Endothelial cell of umbilical vein (primary cell): ENCODE measurements at regions not wholly inside any gene's neighbourhood (a gene's known extent, or its start where the extent isn't known, plus 50 kb on each side); places are given as distances from the start of the nearest gene placed in this dataset.

ENCODE experiments used
- BruUV-seq: library from RNA; stranded (reverse); fragments of 400-500 nt; replicated peaks from 2 replicates; lab custom pipeline; 2021; lab: Mats Ljungman, UMichigan
- CTCF ChIA-PET: fragments of 300-600, 350-600 bp; sonication (Branson Sonifier 250); formaldehyde crosslinking; loops from one replicate; lab custom pipeline; 2021; ENCODE audit warnings: antibody characterized with exemption, inconsistent platforms; lab: Charles Lee
- POLR2A ChIA-PET: fragments of 300-600, 350-600 bp; sonication (Branson Sonifier 250); formaldehyde crosslinking; loops from one replicate; lab custom pipeline; 2021; ENCODE audit warnings: antibody characterized with exemption, inconsistent platforms; lab: Charles Lee
- DNase-seq: peaks from one replicate; pipeline ENCODE4 v3.0.0-alpha.2; 2011; ENCODE audit warnings: low read depth, low spot score
- FAIRE-seq: peaks from 2 replicates; lab custom pipeline; 2011; peaks lifted over from hg19 to GRCh38; lab: Jason Lieb, UNC
- H2AFZ ChIP-seq: 2 replicates; pipeline ENCODE4 v1.6.0; 2012; ENCODE audit warnings: low read depth, low read length, control low read depth, inconsistent platforms
- H3K27ac ChIP-seq: 2 replicates; pipeline ENCODE4 v1.5.1; 2011; ENCODE audit warnings: low read depth, mild to moderate bottlenecking, control low read depth, low read length, moderate library complexity; ENCODE audit not compliant: insufficient read depth
- H3K27me3 ChIP-seq, 2 experiments: 2 replicates each; pipeline versions ENCODE4 v1.6.0 to v1.6.1; 2011; ENCODE audit warnings: low read length in 2 of 2, mixed read lengths in 1 of 2; ENCODE audit not compliant: control insufficient read depth in 2 of 2, insufficient read depth in 2 of 2
- H3K36me3 ChIP-seq, 2 experiments: 2 replicates in 1 of 2; 3 replicates in 1 of 2; pipeline ENCODE4 v1.5.1; 2011; ENCODE audit warnings: low read length in 2 of 2, mild to moderate bottlenecking in 1 of 2, moderate library complexity in 1 of 2; ENCODE audit not compliant: control insufficient read depth in 2 of 2, insufficient read depth in 2 of 2; ENCODE audit errors: extremely low read depth in 1 of 2
- H3K4me1 ChIP-seq: 3 replicates; pipeline ENCODE4 v1.5.1; 2011; ENCODE audit warnings: mild to moderate bottlenecking, low read length; ENCODE audit not compliant: control insufficient read depth, insufficient read depth; ENCODE audit errors: extremely low read depth
- H3K4me2 ChIP-seq: 2 replicates; pipeline ENCODE4 v1.6.1; 2011; ENCODE audit warnings: low read length, control low read depth, mixed read lengths; ENCODE audit not compliant: insufficient read depth
- H3K4me3 ChIP-seq, 3 experiments: fragments of 200-600 bp in 1 of 3; sonication (generic), shearing (Covaris generic) in 1 of 3; replicated peaks in 1 of 3; 2 replicates each; pipeline ENCODE4 v1.5.1; 2011 to 2016; ENCODE audit warnings: control low read depth in 3 of 3, low read length in 3 of 3, mild to moderate bottlenecking in 2 of 3, inconsistent platforms in 1 of 3, low read depth in 1 of 3, moderate library complexity in 1 of 3; ENCODE audit not compliant: insufficient read depth in 1 of 3
- H3K79me2 ChIP-seq: 2 replicates; pipeline ENCODE4 v1.6.0; 2012; ENCODE audit warnings: low read length, inconsistent platforms; ENCODE audit not compliant: control insufficient read depth, insufficient read depth
- H3K9ac ChIP-seq: replicated peaks from 2 replicates; pipeline ENCODE3; 2011; ENCODE audit warnings: low read length, control low read depth; ENCODE audit not compliant: insufficient read depth; ENCODE audit errors: extremely low read depth
- H3K9me1 ChIP-seq: replicated peaks from 3 replicates; pipeline ENCODE4 v1.6.0; 2011; ENCODE audit warnings: mild to moderate bottlenecking, low read length; ENCODE audit not compliant: control insufficient read depth, insufficient read depth; ENCODE audit errors: extremely low read depth
- H3K9me3 ChIP-seq: replicated peaks from 2 replicates; pipeline ENCODE4 v1.5.1; 2012; ENCODE audit warnings: low read length, inconsistent platforms; ENCODE audit not compliant: control insufficient read depth, insufficient read depth
- H4K20me1 ChIP-seq: replicated peaks from 2 replicates; pipeline ENCODE3; 2011; ENCODE audit warnings: mild to moderate bottlenecking, low read length; ENCODE audit not compliant: control insufficient read depth, insufficient read depth; ENCODE audit errors: extremely low read depth
- CTCF ChIP-seq, 2 donors: IDR thresholded peaks; 1 replicate in 1 of 2; 2 replicates in 1 of 2; pipeline ENCODE4 v1.5.1; 2011; ENCODE audit warnings: low read length in 2 of 2, mild to moderate bottlenecking in 2 of 2, moderate library complexity in 2 of 2, control low read depth in 1 of 2, inconsistent platforms in 1 of 2, low read depth in 1 of 2; ENCODE audit not compliant: insufficient read depth in 1 of 2; ENCODE audit errors: extremely low read depth in 1 of 2
- EZH2 ChIP-seq: IDR thresholded peaks from 2 replicates; pipeline ENCODE4 v1.6.1; 2012; ENCODE audit warnings: borderline replicate concordance, low read depth, mild to moderate bottlenecking, moderate library complexity, low read length, inconsistent platforms; ENCODE audit not compliant: severe bottlenecking
- FOS ChIP-seq: IDR thresholded peaks from 2 replicates; pipeline ENCODE4 v1.6.1; 2011; ENCODE audit warnings: mild to moderate bottlenecking, low read length, moderate library complexity, borderline replicate concordance; ENCODE audit not compliant: insufficient read depth
- GATA2 ChIP-seq: IDR thresholded peaks from 2 replicates; pipeline ENCODE4 v1.7.0; 2011; ENCODE audit warnings: low read depth, mild to moderate bottlenecking, moderate library complexity, mixed read lengths, low read length; ENCODE audit not compliant: insufficient read length, insufficient read depth
- JUN ChIP-seq: IDR thresholded peaks from 2 replicates; pipeline ENCODE4 v1.6.1; 2011; ENCODE audit warnings: borderline replicate concordance, low read depth; ENCODE audit not compliant: insufficient read length, insufficient read depth
- MAX ChIP-seq: IDR thresholded peaks from 2 replicates; pipeline ENCODE4 v1.6.1; 2011; ENCODE audit not compliant: insufficient read depth, insufficient read length
- MYC ChIP-seq: IDR thresholded peaks from one replicate; pipeline ENCODE4 v1.6.1; 2011; ENCODE audit warnings: mild to moderate bottlenecking, low read depth, low read length
- POLR2A ChIP-seq: IDR thresholded peaks from 2 replicates; pipeline ENCODE4 v1.6.1; 2012; ENCODE audit warnings: low read depth, mild to moderate bottlenecking, control low read depth, low read length
- POLR2AphosphoS5 ChIP-seq: IDR thresholded peaks from 2 replicates; pipeline ENCODE4 v1.6.1; 2012; ENCODE audit warnings: low read depth, mild to moderate bottlenecking, control low read depth, low read length, moderate library complexity; ENCODE audit not compliant: insufficient read depth
- dilution Hi-C: fragments of 300-500 bp; cut with MboI; formaldehyde crosslinking; loops from one replicate; pipeline ENCODE4 v1.15.0; 2019; ENCODE audit warnings: low sequenced_read_pairs; ENCODE audit not compliant: extremely low pct_ligation_motif_present
- intact Hi-C: fragments of 100-400 bp; cut with micrococcal nuclease; formaldehyde crosslinking; loops from one replicate; pipeline ENCODE4 v1.10.0; 2022

- no peak overlapping the region for H2AFZ ChIP-seq
- DNase-seq (no peak), FAIRE-seq (no peak)
- H3K9me3 ChIP-seq: no peaks in the 10 kb centered on the region
- no peaks in the 10 kb centered on the region for H3K79me2 ChIP-seq
- dilution Hi-C loops (no loop called here), intact Hi-C loops (no loop called here)
- ChIA-PET POLR2A (no interaction called here), CTCF (no interaction called here)
- H3K9me1 ChIP-seq: no peaks in the 10 kb centered on the region
- no peak overlapping the region for H3K4me3 ChIP-seq
- no peaks in the 10 kb centered on the region for H3K36me3 ChIP-seq
- H3K27ac ChIP-seq: no peak overlapping the region
- H3K4me2 ChIP-seq: no peak overlapping the region
- peaks cover 2 to 15% of the 10 kb centered on the region in 2 experiments for H3K27me3 ChIP-seq
- H3K9ac ChIP-seq: no peak overlapping the region
- H4K20me1 ChIP-seq: no peaks in the 10 kb centered on the region
- TF ChIP-seq MYC (no peak), CTCF (IDR thresholded peaks at IDR 0.05; ENCODE audit: extremely low read depth in 1 of 2, insufficient read depth in 1 of 2, low read depth in 1 of 2, low read length in 2 of 2) (no peak), MAX (no peak), GATA2 (no peak), POLR2A (no peak)
- no peaks in the 10 kb centered on the region for H3K4me1 ChIP-seq
- BruUV-seq: no TSS peak
Observed at GRCh38 chr4:38449506-38450174, 214.4 kb upstream of the KLF3 start.

- H2AFZ ChIP-seq: no peak overlapping the region
- no peak overlapping the region for H3K27ac ChIP-seq
- no peak overlapping the region for H3K9ac ChIP-seq
- H3K4me1 ChIP-seq: no peaks in the 10 kb centered on the region
- FAIRE-seq: no peak
- BruUV-seq: no TSS peak
- H3K9me1 ChIP-seq: no peaks in the 10 kb centered on the region
- no peaks in the 10 kb centered on the region for H3K79me2 ChIP-seq
- ChIA-PET CTCF (no interaction called here), POLR2A (no interaction called here)
- H3K36me3 ChIP-seq: no peaks in the 10 kb centered on the region
- dilution Hi-C loops (no loop called here), intact Hi-C loops (no loop called here)
- H3K27me3 ChIP-seq: peaks cover 2 to 15% of the 10 kb centered on the region in 2 experiments
- no peaks in the 10 kb centered on the region for H4K20me1 ChIP-seq
- H3K9me3 ChIP-seq: no peaks in the 10 kb centered on the region
- H3K4me2 ChIP-seq: no peak overlapping the region
- TF ChIP-seq JUN (no peak), CTCF (IDR thresholded peaks at IDR 0.05; ENCODE audit: extremely low read depth in 1 of 2, insufficient read depth in 1 of 2, low read depth in 1 of 2, low read length in 2 of 2) (no peak), MAX (no peak), EZH2 (no peak), GATA2 (no peak), POLR2AphosphoS5 (no peak), FOS (no peak), POLR2A (no peak), MYC (no peak)
- DNase-seq: no peak
- H3K4me3 ChIP-seq: no peak overlapping the region
Observed at GRCh38 chr4:38452009-38452408, 212.0 kb upstream of the KLF3 start.
